Amygdala (tissue), 56 donors: ENCODE measurements at regions not wholly inside any gene's neighbourhood (a gene's known extent, or its start where the extent isn't known, plus 50 kb on each side); places are given as distances from the start of the nearest gene placed in this dataset.

Experiments used
- DNase-seq, 56 donors: peaks; one replicate each; lab custom pipeline; 2025; lab: John Stamatoyannopoulos, UW

GRCh38 chr20:11813106-11813890, 104.4 kb upstream of the BTBD3 start:
- DNase-seq = no peak

- no peak for DNase-seq
Observed at GRCh38 chr20:11814267-11814666, 103.4 kb upstream of the BTBD3 start.

GRCh38 chr20:11820838-11821237, 96.9 kb upstream of the BTBD3 start:
- DNase-seq = no peak

GRCh38 chr20:11822540-11822794, 95.2 kb upstream of the BTBD3 start:
- DNase-seq = no peak

GRCh38 chr20:11826334-11826733, 91.4 kb upstream of the BTBD3 start:
- peak in 2 of 56 donors; percentile 2 for DNase-seq

- no peak for DNase-seq
Observed at GRCh38 chr20:11832397-11832796, 85.3 kb upstream of the BTBD3 start.

- DNase-seq = no peak
Observed at GRCh38 chr20:11832851-11833250, 84.8 kb upstream of the BTBD3 start.

GRCh38 chr20:11833825-11834224, 83.9 kb upstream of the BTBD3 start:
- DNase-seq = no peak

GRCh38 chr20:11838076-11838636, 79.5 kb upstream of the BTBD3 start:
- no peak for DNase-seq

- no peak for DNase-seq
Observed at GRCh38 chr20:11841972-11842461, 75.7 kb upstream of the BTBD3 start.

GRCh38 chr20:11843289-11843688, 74.4 kb upstream of the BTBD3 start:
- no peak for DNase-seq

GRCh38 chr20:11844691-11845090, 73.0 kb upstream of the BTBD3 start:
- no peak for DNase-seq

- DNase-seq = no peak
Observed at GRCh38 chr20:11845340-11845739, 72.4 kb upstream of the BTBD3 start.

GRCh38 chr20:11846131-11846530, 71.6 kb upstream of the BTBD3 start:
- DNase-seq = no peak

- no peak for DNase-seq
Observed at GRCh38 chr20:11847827-11848226, 69.9 kb upstream of the BTBD3 start.

- DNase-seq = no peak
Observed at GRCh38 chr20:11849270-11849915, 68.3 kb upstream of the BTBD3 start.

GRCh38 chr20:11849976-11850670, 67.6 kb upstream of the BTBD3 start:
- DNase-seq = no peak

GRCh38 chr20:11850901-11851300, 66.8 kb upstream of the BTBD3 start:
- DNase-seq = no peak

- no peak for DNase-seq
Observed at GRCh38 chr20:11851646-11852045, 66.0 kb upstream of the BTBD3 start.

- DNase-seq = no peak
Observed at GRCh38 chr20:11852189-11852588, 65.5 kb upstream of the BTBD3 start.

- no peak for DNase-seq
Observed at GRCh38 chr20:11852811-11853210, 64.9 kb upstream of the BTBD3 start.
